HG02678 (cell line): ENCODE measurements at regions not wholly inside any gene's neighbourhood (a gene's known extent, or its start where the extent isn't known, plus 50 kb on each side); places are given as distances from the start of the nearest gene placed in this dataset.
A peak's percentile ranks its signal among the peaks of the same experiment; 100 is the strongest.
"Not testable (repeated sequence)": the region's sequence is repeated elsewhere in the genome, so short reads cannot be mapped to it uniquely, and the experiment has no call there.

Experiments used
- ATAC-seq: cut with Tn5 transposase; IDR thresholded peaks from one replicate; pipeline ENCODE4 v1.9.1; 2021; ENCODE audit warnings: mild to moderate bottlenecking, moderate library complexity; ENCODE audit not compliant: unreplicated experiment

DNA sequence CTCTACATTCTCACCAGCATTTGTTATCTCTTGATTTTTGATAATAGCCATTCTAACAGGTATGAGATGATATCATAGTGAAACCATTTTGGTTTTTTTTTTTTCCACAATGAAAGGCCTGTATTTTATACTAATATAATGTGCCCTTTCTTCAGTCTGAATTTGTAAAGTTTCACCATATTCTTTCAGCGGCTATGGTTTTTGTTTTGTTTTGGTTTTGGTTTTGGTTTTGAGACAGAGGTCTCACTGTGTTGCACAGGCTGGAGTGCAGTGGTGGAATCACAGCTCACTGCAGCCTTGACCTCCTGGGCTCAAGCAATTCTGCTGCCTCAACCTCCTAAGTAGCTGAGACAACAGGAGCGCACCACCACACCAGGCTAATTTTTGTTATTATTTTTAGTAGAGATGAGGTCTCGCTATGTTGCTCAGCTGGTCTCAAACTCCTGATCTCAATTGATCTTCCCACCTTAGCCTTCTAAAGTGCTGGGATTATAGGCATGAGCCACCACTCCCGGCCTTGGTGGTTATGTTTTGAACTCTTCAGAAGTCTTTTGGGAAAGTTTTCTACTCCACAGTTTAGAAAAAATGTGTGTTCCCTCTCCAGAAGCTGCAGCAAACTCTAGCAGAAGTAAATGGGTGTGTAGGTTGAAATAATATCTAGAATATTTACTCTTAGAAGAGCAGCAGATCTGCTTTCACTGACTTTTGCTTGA is 110.2 kb upstream of the UMPS start:
- peak; percentile 77 for ATAC-seq

GRCh38 chr3:124620600-124621063 is 109.6 kb upstream of the UMPS start:
- peak; percentile 57 for ATAC-seq

DNA sequence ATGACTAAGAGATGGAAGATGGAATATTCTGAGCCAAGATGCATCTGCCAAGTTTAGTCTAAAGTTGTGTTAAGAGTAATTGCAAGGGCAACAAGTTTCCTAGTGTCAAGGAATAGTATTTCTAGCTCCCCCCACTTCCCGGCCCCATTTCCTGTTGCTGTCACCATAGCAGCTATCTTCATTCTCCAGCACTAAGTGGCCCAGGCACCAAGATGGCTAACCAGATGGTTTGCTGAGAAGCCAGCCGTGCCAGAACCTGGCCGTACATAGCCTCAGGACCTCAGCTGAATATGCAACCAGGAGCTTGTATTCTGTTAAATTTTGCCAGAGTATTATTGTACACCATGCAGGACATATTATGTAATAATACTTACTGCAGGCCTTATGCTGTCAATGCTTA is 108.8 kb upstream of the UMPS start:
- no peak for ATAC-seq

DNA sequence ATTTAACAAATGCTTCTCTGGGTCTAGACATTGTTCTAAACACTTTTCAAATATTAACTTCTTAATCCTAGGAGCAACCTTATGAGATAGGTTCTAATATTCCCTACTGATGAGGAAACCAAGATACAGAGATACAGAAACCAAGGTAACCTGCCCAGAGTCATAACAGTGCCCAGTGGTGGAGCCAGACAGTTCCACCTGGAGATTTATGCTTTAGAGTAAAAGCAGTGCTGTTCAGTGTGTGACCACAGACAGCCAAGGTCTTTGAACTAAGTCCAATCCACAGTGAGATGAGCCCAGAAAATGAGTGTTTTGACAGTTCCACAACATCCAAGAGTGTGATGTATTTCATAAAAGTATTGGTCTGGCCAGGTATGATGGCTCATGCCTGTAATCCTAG is 105.2 kb upstream of the UMPS start:
- no peak for ATAC-seq

GRCh38 chr3:124627501-124627908 is 102.7 kb upstream of the UMPS start:
- no peak for ATAC-seq

DNA sequence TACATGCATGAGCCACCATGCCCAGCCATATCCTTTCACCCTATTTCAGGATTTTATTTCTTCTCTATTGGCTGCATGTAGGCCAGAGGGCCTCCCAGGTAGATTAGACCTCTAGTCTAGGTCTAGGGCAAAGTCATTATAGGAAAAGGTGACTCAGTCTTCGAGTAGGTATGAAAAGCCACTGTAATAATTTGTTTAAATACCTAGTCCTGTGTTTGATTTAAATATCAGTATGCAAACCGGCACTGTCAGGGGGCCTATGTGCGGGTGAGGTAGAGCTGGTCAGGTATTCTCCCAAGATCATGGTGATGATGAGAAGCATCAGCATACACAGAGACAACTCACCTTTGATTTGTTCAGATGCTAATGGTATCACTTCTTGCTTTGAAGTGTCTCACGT is 101.4 kb upstream of the UMPS start:
- no peak for ATAC-seq

DNA sequence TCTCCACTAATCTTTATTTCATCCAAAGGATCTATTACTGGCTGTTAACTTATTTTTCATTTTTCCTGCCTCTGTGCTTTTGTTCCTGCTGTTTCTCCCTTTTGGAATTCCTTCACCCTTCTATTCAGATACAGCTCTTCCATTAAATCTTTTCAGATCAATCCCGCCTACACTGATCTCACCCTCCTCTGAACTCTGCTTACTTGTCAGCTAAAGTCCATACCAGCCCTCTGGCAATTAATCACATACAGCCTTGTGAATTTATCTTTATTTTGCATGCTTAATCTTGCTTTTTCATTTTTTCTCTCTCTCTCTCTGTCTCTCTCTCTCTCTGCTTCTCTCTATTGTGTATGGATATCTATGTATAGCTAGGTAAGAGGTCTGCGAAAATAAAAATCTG is 100.8 kb upstream of the UMPS start:
- no peak for ATAC-seq

- ATAC-seq, result no peak
These were observed 99.3 kb upstream of the UMPS start for GRCh38 chr3:124630960-124631359.

DNA sequence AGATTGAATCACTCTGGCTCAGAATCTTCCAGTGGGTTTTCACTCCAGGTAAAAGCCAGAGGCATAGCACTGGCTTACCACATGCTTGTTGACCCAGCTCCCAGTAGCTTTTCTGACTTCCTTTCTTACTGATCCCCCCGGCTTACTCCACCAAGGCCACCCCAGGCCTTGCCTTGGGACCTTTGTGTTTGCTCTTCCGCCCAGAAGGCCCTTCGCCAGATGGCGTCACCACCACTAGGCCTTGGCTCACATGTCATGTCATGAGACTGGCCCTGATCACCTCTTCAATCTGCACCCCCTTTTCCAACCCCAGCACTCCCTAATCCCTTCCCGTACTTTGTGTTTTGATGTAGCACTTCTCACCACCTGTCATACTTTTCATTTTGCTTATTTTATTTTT is 98.5 kb upstream of the UMPS start:
- no peak for ATAC-seq

GRCh38 chr3:124632566-124633140 is 97.6 kb upstream of the UMPS start:
- ATAC-seq, result no peak

DNA sequence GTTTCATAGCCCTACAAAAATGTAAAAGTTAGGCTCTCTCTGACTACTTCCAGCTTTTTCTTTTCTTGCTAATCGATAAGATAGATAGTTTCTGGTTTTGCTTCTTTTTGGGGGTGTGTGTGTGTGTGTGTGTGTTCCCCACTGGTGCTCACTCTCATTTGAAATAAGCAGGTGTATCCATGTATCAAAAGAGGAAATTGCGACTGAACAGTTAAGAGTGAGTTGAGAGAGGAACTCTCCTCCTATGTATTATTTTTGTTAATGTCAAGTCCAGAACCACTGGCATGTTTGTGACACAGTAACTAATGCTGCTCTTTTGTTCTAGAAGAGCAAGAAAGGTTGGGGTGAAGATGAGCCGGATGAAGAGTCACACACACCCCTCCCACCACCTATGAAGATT is 96.7 kb upstream of the UMPS start:
- no peak for ATAC-seq

- no peak for ATAC-seq
These were observed 95.8 kb upstream of the UMPS start for GRCh38 chr3:124634210-124635168.

DNA sequence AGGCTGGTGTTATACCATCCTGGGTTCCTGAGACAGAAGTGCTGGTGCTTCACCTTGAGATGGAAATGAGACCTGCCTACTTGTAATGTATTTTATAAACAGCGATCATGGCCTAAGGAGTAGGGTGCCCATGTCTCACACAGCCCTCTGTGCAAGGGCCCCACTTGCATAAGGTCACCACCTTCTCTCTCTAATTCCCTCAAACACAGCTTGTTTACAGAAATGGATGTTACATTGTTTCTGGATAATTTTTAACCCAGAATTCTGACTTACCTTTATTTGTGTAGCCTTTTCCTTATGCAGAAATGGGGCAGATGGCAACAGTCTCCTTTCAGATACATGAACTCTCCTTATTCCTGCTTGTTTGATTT is 95.1 kb upstream of the UMPS start:
- no peak for ATAC-seq

- ATAC-seq, result no peak
These were observed 94.0 kb upstream of the UMPS start for GRCh38 chr3:124636101-124636862.

GRCh38 chr3:124636863-124637296 is 93.4 kb upstream of the UMPS start:
- no peak for ATAC-seq

DNA sequence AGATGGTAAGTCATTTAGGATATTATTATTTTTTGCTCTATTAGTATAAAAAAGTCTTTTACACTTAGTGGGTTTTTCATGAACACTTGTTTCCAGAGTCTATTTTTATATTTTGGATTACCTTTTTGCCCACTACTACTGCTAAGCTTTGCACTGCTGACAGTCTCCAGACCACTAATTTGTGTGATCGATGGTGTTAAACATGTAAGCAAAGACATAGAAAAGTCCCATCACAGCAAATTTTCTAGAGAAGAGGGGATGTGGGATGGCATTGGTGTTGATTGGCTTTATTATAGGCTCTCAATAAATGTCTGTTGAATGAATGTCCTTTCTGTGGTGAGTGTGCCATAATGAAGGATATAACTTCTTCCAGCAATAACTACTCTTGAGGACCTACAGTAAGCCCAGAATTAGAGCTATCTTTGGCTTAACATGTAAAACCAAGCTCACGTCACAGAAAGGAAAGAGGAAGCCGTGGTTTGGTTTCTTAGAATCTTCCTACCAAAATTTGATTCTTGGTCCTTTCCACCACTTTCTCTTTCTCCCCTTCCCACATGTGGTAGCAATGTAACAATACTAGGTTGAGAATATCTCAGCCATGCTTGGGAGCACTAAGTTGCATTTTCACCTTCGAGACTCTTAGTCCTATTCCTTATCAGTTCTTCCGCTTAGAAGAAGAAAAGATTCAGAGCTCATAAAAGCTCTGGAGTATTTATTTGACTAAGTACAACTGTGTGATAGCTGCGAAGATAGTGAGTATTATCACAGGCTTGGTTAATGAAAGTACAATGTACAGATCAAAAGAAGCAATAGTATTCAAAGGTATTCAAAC is 90.6 kb upstream of the UMPS start:
- ATAC-seq, result peak; percentile 63

DNA sequence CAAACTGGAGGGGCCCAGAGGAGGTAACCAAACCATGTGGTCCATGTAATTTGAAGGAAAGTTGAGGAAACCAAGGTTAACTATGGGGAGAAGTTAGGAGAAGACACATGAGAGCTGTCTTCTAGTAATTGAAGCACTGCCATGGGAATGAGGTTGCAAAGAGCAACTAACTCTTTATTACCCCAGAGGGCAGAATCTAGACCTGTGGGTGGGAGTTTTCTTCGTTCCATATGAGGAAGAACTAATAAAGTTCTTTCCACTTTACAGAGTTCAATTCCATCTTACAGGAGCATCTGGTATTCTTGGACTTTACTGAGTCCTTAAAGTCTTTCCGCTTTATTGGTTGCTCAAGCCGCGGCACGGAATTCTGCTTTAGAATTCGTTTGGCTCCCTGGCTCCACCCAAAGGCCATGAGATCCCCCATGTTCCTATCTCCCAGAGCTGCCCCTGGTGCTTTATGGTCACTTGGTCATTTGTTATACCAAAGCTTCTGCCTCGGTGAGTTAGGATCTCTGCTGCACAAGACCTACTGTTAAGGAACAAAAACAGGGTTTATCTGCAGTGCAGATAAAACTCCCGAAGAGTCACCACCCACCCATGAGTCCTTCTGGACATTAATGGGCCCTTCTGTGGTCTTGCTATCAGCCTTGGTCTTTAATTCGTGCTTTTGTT is 89.5 kb upstream of the UMPS start:
- no peak for ATAC-seq

GRCh38 chr3:124643453-124643852 is 86.8 kb upstream of the UMPS start:
- ATAC-seq, result no peak

DNA sequence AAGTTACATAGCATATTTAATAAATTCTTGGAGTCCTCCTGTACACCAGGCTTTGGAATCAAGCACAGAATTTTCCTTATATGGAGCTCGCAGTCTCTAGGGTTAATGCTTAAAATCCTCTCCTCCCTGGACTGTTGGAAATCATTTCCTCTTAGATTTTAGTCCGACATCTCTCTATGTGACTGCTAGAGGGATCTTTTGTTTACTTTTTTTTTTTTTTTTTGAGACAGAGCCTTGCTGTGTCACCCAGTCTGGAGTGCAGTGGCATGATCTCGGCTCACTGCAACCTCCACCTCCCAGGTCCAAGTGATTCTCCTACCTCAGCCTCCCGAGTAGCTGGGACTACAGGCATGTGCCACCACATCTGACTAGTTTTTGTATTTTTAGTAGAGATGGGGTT is 84.1 kb upstream of the UMPS start:
- not testable (repeated sequence) for ATAC-seq

DNA sequence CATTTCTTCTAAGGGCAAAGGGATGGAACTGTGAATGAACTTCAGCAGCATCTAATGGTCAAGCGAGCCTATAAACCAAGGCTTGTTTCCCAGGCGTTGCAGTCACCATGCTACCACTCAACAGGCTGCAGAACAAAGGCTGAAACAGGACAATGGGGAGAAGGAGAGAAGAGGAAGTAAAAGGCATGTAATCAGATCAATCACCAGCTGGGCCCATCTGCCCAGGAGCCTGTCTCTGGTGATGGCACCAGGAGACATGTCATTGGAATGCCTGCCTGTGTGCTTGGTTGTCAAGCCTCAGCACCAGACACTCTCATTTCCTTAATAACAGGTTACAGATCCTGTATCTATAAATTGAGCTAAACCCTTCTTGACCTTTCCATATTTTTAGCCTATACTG is 81.7 kb upstream of the UMPS start:
- no peak for ATAC-seq
